Endothelial cell of umbilical vein (primary cell): ENCODE measurements at regions not wholly inside any gene's neighbourhood (a gene's known extent, or its start where the extent isn't known, plus 50 kb on each side); places are given as distances from the start of the nearest gene placed in this dataset.

ENCODE experiments used
- BruUV-seq: library from RNA; stranded (reverse); fragments of 400-500 nt; replicated peaks from 2 replicates; lab custom pipeline; 2021; lab: Mats Ljungman, UMichigan
- CTCF ChIA-PET: fragments of 300-600, 350-600 bp; sonication (Branson Sonifier 250); formaldehyde crosslinking; loops from one replicate; lab custom pipeline; 2021; ENCODE audit warnings: antibody characterized with exemption, inconsistent platforms; lab: Charles Lee
- POLR2A ChIA-PET: fragments of 300-600, 350-600 bp; sonication (Branson Sonifier 250); formaldehyde crosslinking; loops from one replicate; lab custom pipeline; 2021; ENCODE audit warnings: antibody characterized with exemption, inconsistent platforms; lab: Charles Lee
- DNase-seq: peaks from one replicate; pipeline ENCODE4 v3.0.0-alpha.2; 2011; ENCODE audit warnings: low read depth, low spot score
- FAIRE-seq: peaks from 2 replicates; lab custom pipeline; 2011; peaks lifted over from hg19 to GRCh38; lab: Jason Lieb, UNC
- H2AFZ ChIP-seq: 2 replicates; pipeline ENCODE4 v1.6.0; 2012; ENCODE audit warnings: low read depth, low read length, control low read depth, inconsistent platforms
- H3K27ac ChIP-seq: 2 replicates; pipeline ENCODE4 v1.5.1; 2011; ENCODE audit warnings: low read depth, mild to moderate bottlenecking, control low read depth, low read length, moderate library complexity; ENCODE audit not compliant: insufficient read depth
- H3K27me3 ChIP-seq, 2 experiments: 2 replicates each; pipeline versions ENCODE4 v1.6.0 to v1.6.1; 2011; ENCODE audit warnings: low read length in 2 of 2, mixed read lengths in 1 of 2; ENCODE audit not compliant: control insufficient read depth in 2 of 2, insufficient read depth in 2 of 2
- H3K36me3 ChIP-seq, 2 experiments: 2 replicates in 1 of 2; 3 replicates in 1 of 2; pipeline ENCODE4 v1.5.1; 2011; ENCODE audit warnings: low read length in 2 of 2, mild to moderate bottlenecking in 1 of 2, moderate library complexity in 1 of 2; ENCODE audit not compliant: control insufficient read depth in 2 of 2, insufficient read depth in 2 of 2; ENCODE audit errors: extremely low read depth in 1 of 2
- H3K4me1 ChIP-seq: 3 replicates; pipeline ENCODE4 v1.5.1; 2011; ENCODE audit warnings: mild to moderate bottlenecking, low read length; ENCODE audit not compliant: control insufficient read depth, insufficient read depth; ENCODE audit errors: extremely low read depth
- H3K4me2 ChIP-seq: 2 replicates; pipeline ENCODE4 v1.6.1; 2011; ENCODE audit warnings: low read length, control low read depth, mixed read lengths; ENCODE audit not compliant: insufficient read depth
- H3K4me3 ChIP-seq, 3 experiments: fragments of 200-600 bp in 1 of 3; sonication (generic), shearing (Covaris generic) in 1 of 3; replicated peaks in 1 of 3; 2 replicates each; pipeline ENCODE4 v1.5.1; 2011 to 2016; ENCODE audit warnings: control low read depth in 3 of 3, low read length in 3 of 3, mild to moderate bottlenecking in 2 of 3, inconsistent platforms in 1 of 3, low read depth in 1 of 3, moderate library complexity in 1 of 3; ENCODE audit not compliant: insufficient read depth in 1 of 3
- H3K79me2 ChIP-seq: 2 replicates; pipeline ENCODE4 v1.6.0; 2012; ENCODE audit warnings: low read length, inconsistent platforms; ENCODE audit not compliant: control insufficient read depth, insufficient read depth
- H3K9ac ChIP-seq: replicated peaks from 2 replicates; pipeline ENCODE3; 2011; ENCODE audit warnings: low read length, control low read depth; ENCODE audit not compliant: insufficient read depth; ENCODE audit errors: extremely low read depth
- H3K9me1 ChIP-seq: replicated peaks from 3 replicates; pipeline ENCODE4 v1.6.0; 2011; ENCODE audit warnings: mild to moderate bottlenecking, low read length; ENCODE audit not compliant: control insufficient read depth, insufficient read depth; ENCODE audit errors: extremely low read depth
- H3K9me3 ChIP-seq: replicated peaks from 2 replicates; pipeline ENCODE4 v1.5.1; 2012; ENCODE audit warnings: low read length, inconsistent platforms; ENCODE audit not compliant: control insufficient read depth, insufficient read depth
- H4K20me1 ChIP-seq: replicated peaks from 2 replicates; pipeline ENCODE3; 2011; ENCODE audit warnings: mild to moderate bottlenecking, low read length; ENCODE audit not compliant: control insufficient read depth, insufficient read depth; ENCODE audit errors: extremely low read depth
- CTCF ChIP-seq, 2 donors: IDR thresholded peaks; 1 replicate in 1 of 2; 2 replicates in 1 of 2; pipeline ENCODE4 v1.5.1; 2011; ENCODE audit warnings: low read length in 2 of 2, mild to moderate bottlenecking in 2 of 2, moderate library complexity in 2 of 2, control low read depth in 1 of 2, inconsistent platforms in 1 of 2, low read depth in 1 of 2; ENCODE audit not compliant: insufficient read depth in 1 of 2; ENCODE audit errors: extremely low read depth in 1 of 2
- EZH2 ChIP-seq: IDR thresholded peaks from 2 replicates; pipeline ENCODE4 v1.6.1; 2012; ENCODE audit warnings: borderline replicate concordance, low read depth, mild to moderate bottlenecking, moderate library complexity, low read length, inconsistent platforms; ENCODE audit not compliant: severe bottlenecking
- FOS ChIP-seq: IDR thresholded peaks from 2 replicates; pipeline ENCODE4 v1.6.1; 2011; ENCODE audit warnings: mild to moderate bottlenecking, low read length, moderate library complexity, borderline replicate concordance; ENCODE audit not compliant: insufficient read depth
- GATA2 ChIP-seq: IDR thresholded peaks from 2 replicates; pipeline ENCODE4 v1.7.0; 2011; ENCODE audit warnings: low read depth, mild to moderate bottlenecking, moderate library complexity, mixed read lengths, low read length; ENCODE audit not compliant: insufficient read length, insufficient read depth
- JUN ChIP-seq: IDR thresholded peaks from 2 replicates; pipeline ENCODE4 v1.6.1; 2011; ENCODE audit warnings: borderline replicate concordance, low read depth; ENCODE audit not compliant: insufficient read length, insufficient read depth
- MAX ChIP-seq: IDR thresholded peaks from 2 replicates; pipeline ENCODE4 v1.6.1; 2011; ENCODE audit not compliant: insufficient read depth, insufficient read length
- MYC ChIP-seq: IDR thresholded peaks from one replicate; pipeline ENCODE4 v1.6.1; 2011; ENCODE audit warnings: mild to moderate bottlenecking, low read depth, low read length
- POLR2A ChIP-seq: IDR thresholded peaks from 2 replicates; pipeline ENCODE4 v1.6.1; 2012; ENCODE audit warnings: low read depth, mild to moderate bottlenecking, control low read depth, low read length
- POLR2AphosphoS5 ChIP-seq: IDR thresholded peaks from 2 replicates; pipeline ENCODE4 v1.6.1; 2012; ENCODE audit warnings: low read depth, mild to moderate bottlenecking, control low read depth, low read length, moderate library complexity; ENCODE audit not compliant: insufficient read depth
- dilution Hi-C: fragments of 300-500 bp; cut with MboI; formaldehyde crosslinking; loops from one replicate; pipeline ENCODE4 v1.15.0; 2019; ENCODE audit warnings: low sequenced_read_pairs; ENCODE audit not compliant: extremely low pct_ligation_motif_present
- intact Hi-C: fragments of 100-400 bp; cut with micrococcal nuclease; formaldehyde crosslinking; loops from one replicate; pipeline ENCODE4 v1.10.0; 2022

- Histone ChIP-seq H3K4me1 (no peaks in the 10 kb centered on the region), H3K9ac (no peak overlapping the region), H4K20me1 (no peaks in the 10 kb centered on the region), H3K79me2 (no peaks in the 10 kb centered on the region), H3K27me3 (no peaks in the 10 kb centered on the region), H3K9me1 (no peaks in the 10 kb centered on the region), H3K36me3 (no peaks in the 10 kb centered on the region), H3K9me3 (no peaks in the 10 kb centered on the region), H3K4me2 (no peak overlapping the region), H3K4me3 (no peak overlapping the region), H2AFZ (no peak overlapping the region), H3K27ac (no peak overlapping the region)
- BruUV-seq, result no TSS peak
- no peak for FAIRE-seq
- no peak for DNase-seq
- intact Hi-C loops, result no loop called here
- TF ChIP-seq EZH2 (no peak), MAX (no peak), FOS (no peak), JUN (no peak), GATA2 (no peak), POLR2A (no peak), POLR2AphosphoS5 (no peak), MYC (no peak), CTCF (IDR thresholded peaks at IDR 0.05; ENCODE audit: extremely low read depth in 1 of 2, insufficient read depth in 1 of 2, low read depth in 1 of 2, low read length in 2 of 2) (no peak)
- ChIA-PET CTCF (no interaction called here), POLR2A (no interaction called here)
- dilution Hi-C loops, result no loop called here
Measured at GRCh38 chrX:138872537-138872936, 161.0 kb upstream of the FGF13 start.
